Panc1 (cell line): ENCODE measurements at regions not wholly inside any gene's neighbourhood (a gene's known extent, or its start where the extent isn't known, plus 50 kb on each side); places are given as distances from the start of the nearest gene placed in this dataset.

Source experiments
- POLR2AphosphoS5 ChIP-seq: IDR thresholded peaks from 2 replicates; pipeline ENCODE4 v1.6.1; 2012; ENCODE audit warnings: mild to moderate bottlenecking, low read depth, low read length, moderate library complexity
- TCF7L2 ChIP-seq: IDR thresholded peaks from 2 replicates; pipeline ENCODE4 v1.6.1; 2011; ENCODE audit warnings: mild to moderate bottlenecking, low read depth, low read length, inconsistent platforms

DNA sequence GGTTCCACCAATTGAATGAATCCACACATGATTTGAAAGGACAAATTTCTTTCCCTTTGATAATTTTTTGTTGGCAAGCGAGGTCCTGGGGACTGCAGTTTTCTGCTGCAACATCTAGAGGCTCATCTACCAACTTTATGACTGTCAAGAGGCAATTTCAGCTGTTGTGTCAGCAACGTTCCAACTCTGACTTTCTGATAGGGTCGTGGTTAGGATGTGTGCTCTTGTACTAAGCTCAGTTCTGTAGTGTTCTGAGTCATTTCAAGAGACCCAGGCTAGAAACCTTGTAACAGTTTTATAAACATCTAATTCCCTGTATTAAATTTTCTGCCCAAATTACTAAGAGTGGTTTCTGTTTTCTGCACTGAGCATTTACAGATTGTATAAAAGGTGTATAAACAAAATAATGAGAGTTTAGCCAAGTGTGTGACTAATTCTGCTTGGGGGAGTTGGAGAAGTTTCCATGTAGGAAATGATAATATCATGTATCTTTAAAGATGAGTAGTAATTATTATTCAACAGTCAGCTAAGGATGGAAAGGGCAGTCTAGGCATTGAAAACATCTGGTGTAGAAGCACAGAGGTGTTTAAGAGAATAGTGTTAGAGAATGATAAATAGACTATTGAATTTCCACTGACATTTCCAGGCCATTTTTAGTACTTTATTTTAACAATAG, 72.2 kb downstream of the RBMXL2 start:
- TF ChIP-seq POLR2AphosphoS5 (no peak), TCF7L2 (no peak)
